GM19324 (cell line): ENCODE measurements at regions not wholly inside any gene's neighbourhood (a gene's known extent, or its start where the extent isn't known, plus 50 kb on each side); places are given as distances from the start of the nearest gene placed in this dataset.

Experiments
- ATAC-seq: cut with Tn5 transposase; IDR thresholded peaks from one replicate; pipeline ENCODE4 v1.9.1; 2021; ENCODE audit warnings: mild to moderate bottlenecking, moderate library complexity; ENCODE audit not compliant: unreplicated experiment, low FRiP score

DNA sequence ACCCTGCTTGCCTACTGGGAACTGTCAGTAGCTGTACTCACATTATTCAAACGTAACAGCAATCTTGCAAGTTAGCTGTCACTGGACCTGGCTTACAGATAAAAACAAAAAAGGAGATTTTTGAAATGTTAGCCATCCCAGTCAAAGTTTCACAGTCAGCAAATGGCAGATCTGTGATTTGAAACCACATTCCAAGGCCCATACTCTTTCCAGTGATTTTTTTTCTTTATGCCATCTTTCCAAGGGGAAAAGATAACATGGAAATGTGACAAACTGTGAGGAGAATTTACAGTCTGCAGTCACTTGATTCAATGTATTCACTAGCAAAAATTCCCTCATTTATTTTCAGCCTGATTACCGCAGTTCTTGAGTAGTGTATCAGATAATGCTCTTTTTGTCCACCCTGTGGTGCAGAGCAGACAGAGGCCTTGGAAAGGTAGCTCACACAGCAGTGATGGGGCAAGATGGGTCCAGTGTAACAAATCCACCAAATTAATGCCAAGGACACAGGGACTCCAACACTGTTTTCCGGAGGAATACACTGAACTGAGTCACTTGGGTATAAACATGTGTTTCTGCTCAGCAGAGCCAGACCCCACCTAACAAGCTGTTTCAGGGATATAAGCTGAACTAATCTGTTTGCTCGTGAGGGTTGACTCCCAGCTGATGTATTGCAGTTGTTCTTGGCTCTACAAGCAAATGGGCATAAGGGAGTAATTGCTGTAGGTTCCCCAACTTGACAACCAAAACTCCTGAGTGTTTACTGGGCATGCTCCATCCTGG is 49.9 kb upstream of the ADGRF1 start:
- no peak for ATAC-seq
